ENCODE measurements at regions not wholly inside any gene's neighbourhood (a gene's known extent, or its start where the extent isn't known, plus 50 kb on each side); places are given as distances from the start of the nearest gene placed in this dataset.

GRCh38 chr9:104025945-104026344 lies 68.2 kb upstream of the SMC2 start:
- ChIA-PET CTCF (no interaction called here), POLR2A (no interaction called here)
- H3K4me1 ChIP-seq (ENCODE audit: control insufficient read depth, insufficient read depth, low read length), result no peaks in the 10 kb centered on the region

DNA sequence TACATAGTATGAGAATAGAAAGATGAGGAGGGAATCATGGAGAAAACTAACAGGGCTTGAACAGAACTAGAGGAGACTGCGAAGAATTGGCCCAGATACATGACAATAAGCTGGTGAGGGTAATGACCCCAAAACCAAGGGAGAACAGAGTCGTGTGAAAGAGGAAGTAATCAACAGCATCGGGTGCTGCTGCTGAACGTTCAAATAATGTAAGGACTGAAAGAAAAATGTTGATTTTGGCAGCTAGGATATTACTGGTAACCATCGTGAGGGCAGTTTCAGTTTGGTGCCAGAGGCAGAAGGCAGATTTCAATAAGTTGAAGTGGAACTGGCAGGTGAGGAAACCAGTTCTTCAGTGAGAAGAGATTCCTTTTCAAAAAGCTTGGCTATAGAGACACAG lies 66.8 kb upstream of the SMC2 start:
- CTCF ChIA-PET, result no interaction called here
- POLR2A ChIA-PET, result no interaction called here

More at GRCh38 chr9:104025945-104026344, 68.2 kb upstream of the SMC2 start:
- H3K27ac ChIP-seq (ENCODE audit: extremely low read depth, low read depth, low read length), result no peak overlapping the region
- TF ChIP-seq ZFP37 (tag by site-specific recombination; IDR thresholded peaks at IDR 0.05), result no peak
- TF ChIP-seq ZFP69B (tag by site-specific recombination; IDR thresholded peaks at IDR 0.05), result no peak
- no peak for TF ChIP-seq PBX3 (CRISPR knock-in tag; IDR thresholded peaks at IDR 0.05)
- H3K9me3 ChIP-seq (ENCODE audit: control insufficient read depth, insufficient read depth, low read depth, low read length), result no peaks in the 10 kb centered on the region
- H3K36me3 ChIP-seq (ENCODE audit: control insufficient read depth in 2 of 2, insufficient read depth in 1 of 2, low read length in 2 of 2), result no peaks in the 10 kb centered on the region
- H3K4me3 ChIP-seq (ENCODE audit: low read depth, low read length), result no peak overlapping the region

More for the DNA sequence above, 66.8 kb upstream of the SMC2 start:
- H3K27ac ChIP-seq (ENCODE audit: extremely low read depth, low read depth, low read length), result no peak overlapping the region
- no peaks in the 10 kb centered on the region for H3K9me3 ChIP-seq (ENCODE audit: control insufficient read depth, insufficient read depth, low read depth, low read length)
- no peaks in the 10 kb centered on the region for H3K4me1 ChIP-seq (ENCODE audit: control insufficient read depth, insufficient read depth, low read length)
- TF ChIP-seq ZNF211 (tag by site-specific recombination; IDR thresholded peaks at IDR 0.05; ENCODE audit: low read depth) (no peak), ZNF114 (tag by site-specific recombination; IDR thresholded peaks at IDR 0.05) (no peak), WT1 (tag by site-specific recombination; IDR thresholded peaks at IDR 0.05) (no peak), ZNF530 (tag by site-specific recombination; IDR thresholded peaks at IDR 0.05; ENCODE audit: low read depth) (no peak), ZNF768 (tag by site-specific recombination; IDR thresholded peaks at IDR 0.05) (no peak), ZNF654 (tag by site-specific recombination; IDR thresholded peaks at IDR 0.05; ENCODE audit: low read depth) (no peak), ZNF558 (tag by site-specific recombination; IDR thresholded peaks at IDR 0.05) (no peak), GLIS2 (tag by site-specific recombination; IDR thresholded peaks at IDR 0.05) (no peak), SCRT1 (tag by site-specific recombination; IDR thresholded peaks at IDR 0.05; ENCODE audit: borderline replicate concordance) (no peak), ZNF585B (tag by site-specific recombination; IDR thresholded peaks at IDR 0.05) (no peak), ZBTB21 (tag by site-specific recombination; IDR thresholded peaks at IDR 0.05) (no peak), YY1 (tag by site-specific recombination; IDR thresholded peaks at IDR 0.05) (no peak), KLF16 (tag by site-specific recombination; IDR thresholded peaks at IDR 0.05) (no peak), ZNF624 (tag by site-specific recombination; IDR thresholded peaks at IDR 0.05) (no peak), ZNF473 (tag by site-specific recombination; IDR thresholded peaks at IDR 0.05) (no peak), KLF1 (tag by site-specific recombination; IDR thresholded peaks at IDR 0.05) (no peak), PRDM2 (tag by site-specific recombination; IDR thresholded peaks at IDR 0.05; ENCODE audit: borderline replicate concordance) (no peak)
- H3K4me3 ChIP-seq (ENCODE audit: low read depth, low read length), result no peak overlapping the region
- no peaks in the 10 kb centered on the region for H3K36me3 ChIP-seq (ENCODE audit: control insufficient read depth in 2 of 2, insufficient read depth in 1 of 2, low read length in 2 of 2)
